ENCODE measurements at regions not wholly inside any gene's neighbourhood (a gene's known extent, or its start where the extent isn't known, plus 50 kb on each side); places are given as distances from the start of the nearest gene placed in this dataset.

GRCh38 chr17:33679595-33679994 is 386.5 kb upstream of the ASIC2 start:
- TF ChIP-seq, protein P1, sequence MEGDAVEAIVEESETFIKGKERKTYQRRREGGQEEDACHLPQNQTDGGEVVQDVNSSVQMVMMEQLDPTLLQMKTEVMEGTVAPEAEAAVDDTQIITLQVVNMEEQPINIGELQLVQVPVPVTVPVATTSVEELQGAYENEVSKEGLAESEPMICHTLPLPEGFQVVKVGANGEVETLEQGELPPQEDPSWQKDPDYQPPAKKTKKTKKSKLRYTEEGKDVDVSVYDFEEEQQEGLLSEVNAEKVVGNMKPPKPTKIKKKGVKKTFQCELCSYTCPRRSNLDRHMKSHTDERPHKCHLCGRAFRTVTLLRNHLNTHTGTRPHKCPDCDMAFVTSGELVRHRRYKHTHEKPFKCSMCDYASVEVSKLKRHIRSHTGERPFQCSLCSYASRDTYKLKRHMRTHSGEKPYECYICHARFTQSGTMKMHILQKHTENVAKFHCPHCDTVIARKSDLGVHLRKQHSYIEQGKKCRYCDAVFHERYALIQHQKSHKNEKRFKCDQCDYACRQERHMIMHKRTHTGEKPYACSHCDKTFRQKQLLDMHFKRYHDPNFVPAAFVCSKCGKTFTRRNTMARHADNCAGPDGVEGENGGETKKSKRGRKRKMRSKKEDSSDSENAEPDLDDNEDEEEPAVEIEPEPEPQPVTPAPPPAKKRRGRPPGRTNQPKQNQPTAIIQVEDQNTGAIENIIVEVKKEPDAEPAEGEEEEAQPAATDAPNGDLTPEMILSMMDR (conservative IDR thresholded peaks at IDR 0.05) = no peak
- no peak for TF ChIP-seq ZFX (IDR thresholded peaks at IDR 0.05)
